PFSK-1 (cell line): ENCODE measurements at regions not wholly inside any gene's neighbourhood (a gene's known extent, or its start where the extent isn't known, plus 50 kb on each side); places are given as distances from the start of the nearest gene placed in this dataset.

ENCODE experiments used
- FOXP2 ChIP-seq: optimal IDR thresholded peaks from 2 replicates; pipeline ENCODE3; 2011; ENCODE audit warnings: borderline replicate concordance, control low read depth, inconsistent platforms; ENCODE audit not compliant: insufficient read depth; ENCODE audit errors: extremely low read length, extremely low read depth
- POLR2AphosphoS5 ChIP-seq: IDR thresholded peaks from 2 replicates; pipeline ENCODE4 v1.6.1; 2012; ENCODE audit warnings: low read depth, mild to moderate bottlenecking, control low read depth, low read length, moderate library complexity
- SIN3A ChIP-seq: IDR thresholded peaks from 2 replicates; pipeline ENCODE4 v1.6.1; 2012; ENCODE audit warnings: mild to moderate bottlenecking, low read length, moderate library complexity, borderline replicate concordance; ENCODE audit not compliant: insufficient read depth
- TAF1 ChIP-seq: IDR thresholded peaks from 2 replicates; pipeline ENCODE4 v1.6.1; 2012; ENCODE audit warnings: low read length, control low read depth, borderline replicate concordance; ENCODE audit not compliant: insufficient read depth
- TF ChIP-seq, protein P1 (sequence below), 2 experiments: IDR thresholded peaks; 2 replicates each; pipeline versions ENCODE4 v1.6.1 to v1.8.0; 2011 to 2012; ENCODE audit warnings: low read depth in 2 of 2, low read length in 2 of 2, control low read depth in 1 of 2, inconsistent platforms in 1 of 2, mild to moderate bottlenecking in 1 of 2, moderate library complexity in 1 of 2; ENCODE audit not compliant: insufficient read depth in 1 of 2

DNA sequence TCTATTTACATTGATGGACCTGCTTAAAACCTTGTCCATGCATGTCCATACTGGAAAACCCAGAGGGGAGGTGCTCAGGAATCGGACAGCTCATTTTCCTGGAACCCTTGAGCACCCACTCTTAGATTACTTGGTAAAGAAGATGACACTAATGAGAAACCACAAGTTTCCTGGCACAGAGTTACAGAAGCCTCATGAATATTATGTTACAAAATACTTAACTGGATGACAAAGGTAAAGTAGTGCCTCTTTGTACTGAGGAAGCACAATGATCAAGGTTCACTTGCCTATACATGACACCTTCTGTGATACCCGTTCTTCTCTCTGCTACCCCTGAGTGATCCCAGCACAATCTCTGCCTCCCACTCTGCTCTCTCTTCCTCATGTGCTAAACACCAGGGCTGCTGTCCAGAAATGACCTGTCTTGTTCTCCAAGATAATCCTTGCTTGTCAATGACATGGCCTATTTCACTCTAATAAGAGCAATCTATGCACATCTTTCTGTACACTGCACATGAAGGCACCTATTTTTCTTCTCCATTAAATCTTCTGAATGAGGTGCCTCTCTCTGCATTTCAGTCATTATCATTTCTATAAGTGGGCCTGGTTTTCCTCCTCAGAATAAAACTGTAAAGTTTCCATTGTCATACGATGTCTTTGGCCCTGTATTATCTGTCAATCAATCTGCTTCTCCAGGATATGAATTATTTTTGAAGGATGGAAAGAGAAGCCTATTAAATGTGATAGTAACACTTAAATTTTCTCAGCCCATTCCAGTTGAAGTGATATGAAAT is 684.0 kb upstream of the ACO1 start:
- TF ChIP-seq, protein P1, sequence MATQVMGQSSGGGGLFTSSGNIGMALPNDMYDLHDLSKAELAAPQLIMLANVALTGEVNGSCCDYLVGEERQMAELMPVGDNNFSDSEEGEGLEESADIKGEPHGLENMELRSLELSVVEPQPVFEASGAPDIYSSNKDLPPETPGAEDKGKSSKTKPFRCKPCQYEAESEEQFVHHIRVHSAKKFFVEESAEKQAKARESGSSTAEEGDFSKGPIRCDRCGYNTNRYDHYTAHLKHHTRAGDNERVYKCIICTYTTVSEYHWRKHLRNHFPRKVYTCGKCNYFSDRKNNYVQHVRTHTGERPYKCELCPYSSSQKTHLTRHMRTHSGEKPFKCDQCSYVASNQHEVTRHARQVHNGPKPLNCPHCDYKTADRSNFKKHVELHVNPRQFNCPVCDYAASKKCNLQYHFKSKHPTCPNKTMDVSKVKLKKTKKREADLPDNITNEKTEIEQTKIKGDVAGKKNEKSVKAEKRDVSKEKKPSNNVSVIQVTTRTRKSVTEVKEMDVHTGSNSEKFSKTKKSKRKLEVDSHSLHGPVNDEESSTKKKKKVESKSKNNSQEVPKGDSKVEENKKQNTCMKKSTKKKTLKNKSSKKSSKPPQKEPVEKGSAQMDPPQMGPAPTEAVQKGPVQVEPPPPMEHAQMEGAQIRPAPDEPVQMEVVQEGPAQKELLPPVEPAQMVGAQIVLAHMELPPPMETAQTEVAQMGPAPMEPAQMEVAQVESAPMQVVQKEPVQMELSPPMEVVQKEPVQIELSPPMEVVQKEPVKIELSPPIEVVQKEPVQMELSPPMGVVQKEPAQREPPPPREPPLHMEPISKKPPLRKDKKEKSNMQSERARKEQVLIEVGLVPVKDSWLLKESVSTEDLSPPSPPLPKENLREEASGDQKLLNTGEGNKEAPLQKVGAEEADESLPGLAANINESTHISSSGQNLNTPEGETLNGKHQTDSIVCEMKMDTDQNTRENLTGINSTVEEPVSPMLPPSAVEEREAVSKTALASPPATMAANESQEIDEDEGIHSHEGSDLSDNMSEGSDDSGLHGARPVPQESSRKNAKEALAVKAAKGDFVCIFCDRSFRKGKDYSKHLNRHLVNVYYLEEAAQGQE (IDR thresholded peaks at IDR 0.05; ENCODE audit: insufficient read depth in 1 of 2, low read depth in 2 of 2, low read length in 2 of 2): peak in 1 of 2 experiments; percentile 45; a peak in 1 of 4 replicates
- no peak for TF ChIP-seq SIN3A

DNA sequence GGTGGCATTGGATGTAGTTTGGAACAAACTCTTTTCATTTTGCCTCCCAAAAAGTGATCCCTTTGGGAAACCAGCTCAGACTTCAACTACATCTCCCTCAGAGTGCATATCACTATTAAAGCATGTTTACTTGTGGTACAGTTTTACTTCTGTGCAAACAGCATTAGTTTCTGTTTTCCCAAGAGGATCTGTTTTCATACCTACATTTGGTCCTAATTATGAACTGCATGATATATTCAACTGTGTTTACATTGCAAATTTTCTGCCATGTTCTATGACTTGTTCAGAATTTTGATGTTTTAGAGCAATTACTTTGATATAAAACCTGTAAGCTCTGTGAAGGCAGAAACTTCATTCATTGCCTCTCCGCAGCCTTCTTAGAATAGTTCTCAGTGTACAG is 681.5 kb upstream of the ACO1 start:
- TF ChIP-seq TAF1: no peak
- TF ChIP-seq POLR2AphosphoS5: no peak
- TF ChIP-seq, protein P1 (IDR thresholded peaks at IDR 0.05; ENCODE audit: insufficient read depth in 1 of 2, low read depth in 2 of 2, low read length in 2 of 2): no peak
- no peak for TF ChIP-seq SIN3A
- no peak for TF ChIP-seq FOXP2

DNA sequence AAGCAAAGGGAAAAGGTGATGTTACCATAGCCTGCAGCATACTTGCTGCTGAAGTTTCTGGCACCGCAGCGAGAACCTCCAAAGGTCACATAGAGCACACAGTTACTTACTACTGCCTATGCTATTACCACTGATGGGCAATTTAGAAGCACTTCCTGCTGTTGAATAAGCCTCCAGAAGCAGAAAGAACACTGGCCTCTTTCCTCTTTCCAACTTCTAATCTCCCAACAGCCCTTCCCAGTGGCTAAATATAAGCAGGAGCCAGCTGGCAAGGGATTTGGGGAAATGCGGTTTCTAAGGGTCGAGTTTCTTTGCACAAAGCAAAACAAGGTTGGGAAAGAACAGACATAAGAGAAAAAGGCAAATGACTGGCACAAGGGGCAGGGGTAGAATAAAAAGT is 669.2 kb upstream of the ACO1 start:
- TF ChIP-seq TAF1 (no peak), POLR2AphosphoS5 (no peak), FOXP2 (no peak), SIN3A (no peak)
- TF ChIP-seq, protein P1 (IDR thresholded peaks at IDR 0.05; ENCODE audit: insufficient read depth in 1 of 2, low read depth in 2 of 2, low read length in 2 of 2): no peak

DNA sequence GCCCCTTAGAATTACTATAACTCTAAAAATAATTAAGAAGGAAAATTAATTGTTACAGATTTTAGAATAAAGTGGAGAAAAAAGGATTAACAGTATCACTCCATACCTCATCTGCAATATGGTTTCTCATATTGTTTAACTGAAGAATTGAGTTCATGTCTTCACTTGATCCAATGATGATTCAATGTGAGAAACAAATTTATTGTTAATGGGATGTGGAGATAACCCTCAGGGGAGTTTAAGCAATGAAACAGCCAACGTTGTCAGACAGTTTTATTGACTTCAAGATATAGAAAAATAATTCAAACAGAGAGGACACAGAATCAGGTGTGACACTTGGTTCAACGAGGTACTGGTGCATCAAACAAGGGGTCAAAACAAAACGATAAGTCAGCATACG is 665.2 kb upstream of the ACO1 start:
- TF ChIP-seq TAF1 (no peak), POLR2AphosphoS5 (no peak), FOXP2 (no peak), SIN3A (no peak)
- TF ChIP-seq, protein P1 (IDR thresholded peaks at IDR 0.05; ENCODE audit: insufficient read depth in 1 of 2, low read depth in 2 of 2, low read length in 2 of 2): no peak

DNA sequence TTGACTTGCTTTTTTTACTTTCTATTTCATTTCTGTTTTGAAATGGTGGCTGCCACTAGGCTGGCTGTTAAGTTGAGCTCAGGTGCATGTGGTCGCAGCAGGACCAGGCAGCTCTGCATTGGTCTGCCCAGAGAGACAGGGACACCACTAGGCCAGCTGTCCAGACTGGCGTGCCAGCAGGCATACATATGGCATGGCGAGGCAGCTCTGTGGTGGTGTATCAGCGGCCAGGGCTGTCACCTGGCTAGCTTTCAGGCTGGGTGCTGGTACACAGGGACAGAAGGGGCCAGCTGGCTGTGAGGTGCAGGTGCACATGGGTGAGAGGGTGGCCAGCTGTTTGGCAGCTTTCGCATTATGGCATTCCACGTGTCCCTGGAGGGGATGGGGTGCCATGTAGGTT is 654.0 kb upstream of the ACO1 start:
- TF ChIP-seq SIN3A: no peak
- no peak for TF ChIP-seq TAF1
- TF ChIP-seq, protein P1 (IDR thresholded peaks at IDR 0.05; ENCODE audit: insufficient read depth in 1 of 2, low read depth in 2 of 2, low read length in 2 of 2): no peak
- TF ChIP-seq POLR2AphosphoS5: no peak
- no peak for TF ChIP-seq FOXP2
